ENCODE measurements at regions not wholly inside any gene's neighbourhood (a gene's known extent, or its start where the extent isn't known, plus 50 kb on each side); places are given as distances from the start of the nearest gene placed in this dataset.

DNA sequence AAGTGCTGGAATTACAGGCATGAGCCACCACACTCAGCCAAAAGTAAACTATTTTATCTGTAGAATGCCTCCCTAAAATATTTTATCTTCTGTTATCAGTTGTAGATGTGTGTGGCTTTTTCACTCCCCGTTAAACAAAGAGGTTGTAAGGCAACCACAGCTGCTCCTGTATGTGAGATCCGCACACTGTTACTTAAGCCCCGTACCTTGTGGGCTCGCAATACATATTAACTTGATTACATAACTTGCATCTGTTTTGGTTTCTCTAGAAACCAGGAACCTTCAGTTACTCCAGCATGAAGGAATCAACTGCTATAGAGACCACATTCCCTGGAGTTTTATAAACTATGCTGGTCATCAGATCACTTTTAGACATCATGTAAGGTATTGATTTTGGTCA, 420.1 kb upstream of the SLC35B3 start:
- TF ChIP-seq TCF7L2 (IDR thresholded peaks at IDR 0.05; ENCODE audit: borderline replicate concordance, extremely low read depth, insufficient read depth, insufficient read length): no peak
- no peak for TF ChIP-seq SP1 (IDR thresholded peaks at IDR 0.05; ENCODE audit: low read depth)
- TF ChIP-seq CTCF (IDR thresholded peaks at IDR 0.05 in 2 of 3, conservative IDR thresholded peaks at IDR 0.05 in 1 of 3; ENCODE audit: borderline replicate concordance in 1 of 3, insufficient read depth in 1 of 3, low read depth in 2 of 3, low read length in 2 of 3): no peak
